Stomach (tissue), 4 donors: ENCODE measurements at regions not wholly inside any gene's neighbourhood (a gene's known extent, or its start where the extent isn't known, plus 50 kb on each side); places are given as distances from the start of the nearest gene placed in this dataset.

ENCODE experiments used
- CTCF ChIP-seq, 7 experiments: fragments of 450-650 bp in 4 of 7; fragments of 200-600 bp in 3 of 7; sonication (generic) in 3 of 7; IDR thresholded peaks; one replicate each; pipeline ENCODE4 v1.5.1; 2016 to 2019; ENCODE audit warnings: antibody characterized with exemption in 7 of 7, control low read depth in 2 of 7, mild to moderate bottlenecking in 1 of 7
- EP300 ChIP-seq: sonication (generic); formaldehyde crosslinking; IDR thresholded peaks from one replicate; pipeline ENCODE4 v1.6.1; 2017; ENCODE audit warnings: antibody characterized with exemption
- POLR2A ChIP-seq, 4 donors: fragments of 450-650 bp; IDR thresholded peaks; one replicate each; pipeline ENCODE4 v1.6.1; 2016; ENCODE audit warnings: antibody characterized with exemption in 4 of 4, control low read depth in 2 of 4, mild to moderate bottlenecking in 1 of 4, moderate library complexity in 1 of 4
- POLR2AphosphoS5 ChIP-seq, 3 donors: sonication (generic); formaldehyde crosslinking; IDR thresholded peaks; one replicate each; pipeline ENCODE4 v1.6.1; 2016; ENCODE audit warnings: antibody characterized with exemption in 3 of 3

DNA sequence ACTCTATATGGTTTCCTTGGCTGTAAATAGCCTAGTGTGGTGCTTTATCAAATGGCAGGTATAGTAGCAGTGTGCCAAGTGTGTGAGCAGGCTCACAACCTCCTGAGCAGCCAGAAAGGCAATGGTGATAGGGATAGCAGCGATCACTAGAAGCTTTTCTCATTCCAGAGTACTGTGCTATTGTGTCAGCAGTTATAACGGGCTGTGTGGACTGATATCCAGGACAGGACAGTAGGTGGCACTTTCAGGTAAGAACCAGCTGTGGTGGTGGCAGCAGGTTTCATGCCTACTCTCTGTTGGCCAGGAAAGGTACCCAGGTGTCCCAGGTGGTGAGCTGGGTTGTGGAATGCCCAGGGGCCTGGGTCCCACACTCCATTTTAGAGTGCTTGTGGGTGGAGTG is 448.8 kb upstream of the BTBD3 start:
- TF ChIP-seq POLR2A (IDR thresholded peaks at IDR 0.05), result no peak
- no peak for TF ChIP-seq POLR2AphosphoS5 (IDR thresholded peaks at IDR 0.05)
- TF ChIP-seq CTCF (IDR thresholded peaks at IDR 0.05), result no peak
- TF ChIP-seq EP300, result no peak
